ENCODE measurements at regions not wholly inside any gene's neighbourhood (a gene's known extent, or its start where the extent isn't known, plus 50 kb on each side); places are given as distances from the start of the nearest gene placed in this dataset.
"Not testable (repeated sequence)": the region's sequence is repeated elsewhere in the genome, so short reads cannot be mapped to it uniquely, and the experiment has no call there.

DNA sequence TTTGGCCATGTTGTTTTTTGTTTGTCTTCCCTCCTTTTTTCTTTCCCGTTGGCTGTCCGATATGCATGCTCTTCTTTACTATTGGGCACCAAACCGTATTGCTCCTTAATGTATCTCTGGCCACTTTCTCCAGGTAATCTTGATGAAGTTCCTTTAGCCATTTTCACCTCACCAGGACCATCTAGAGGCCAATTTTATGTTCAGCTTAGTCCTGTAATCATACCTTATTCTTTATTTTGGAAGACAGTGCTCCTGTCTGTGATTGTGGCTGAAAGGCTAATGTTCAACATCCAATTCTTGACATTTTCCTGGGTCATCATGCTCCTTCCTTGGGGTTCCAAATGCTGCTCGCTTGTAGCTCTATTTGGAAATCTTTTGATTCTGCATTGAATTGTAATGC, 169.5 kb downstream of the S1PR1 start:
- in situ Hi-C loops (cut with HindIII; ENCODE audit: low sequenced_read_pairs), result no loop called here

DNA sequence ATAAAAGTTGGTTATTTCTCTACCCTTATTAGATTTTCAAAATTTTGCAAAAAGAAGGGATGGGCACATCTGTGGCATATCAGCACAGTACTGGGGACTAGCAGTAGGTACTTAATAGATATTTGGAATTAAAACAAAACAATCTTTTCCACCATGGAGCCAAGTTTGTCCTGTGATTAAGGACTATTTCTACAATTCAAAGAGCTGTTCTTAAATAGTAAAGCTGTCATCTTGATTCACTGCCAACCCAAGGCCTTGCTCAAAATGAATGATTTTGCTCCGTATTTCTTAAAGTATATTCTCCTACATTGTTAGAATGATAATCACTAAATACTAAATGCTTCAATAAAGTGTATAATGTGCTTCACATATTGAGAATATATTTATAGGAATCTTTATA, 169.9 kb downstream of the S1PR1 start:
- DNase-seq (ENCODE audit: low spot score), result no peak
- in situ Hi-C loops (cut with HindIII; ENCODE audit: low sequenced_read_pairs), result no loop called here

More for the DNA sequence above, 169.5 kb downstream of the S1PR1 start:
- DNase-seq (ENCODE audit: low spot score), result no peak

DNA sequence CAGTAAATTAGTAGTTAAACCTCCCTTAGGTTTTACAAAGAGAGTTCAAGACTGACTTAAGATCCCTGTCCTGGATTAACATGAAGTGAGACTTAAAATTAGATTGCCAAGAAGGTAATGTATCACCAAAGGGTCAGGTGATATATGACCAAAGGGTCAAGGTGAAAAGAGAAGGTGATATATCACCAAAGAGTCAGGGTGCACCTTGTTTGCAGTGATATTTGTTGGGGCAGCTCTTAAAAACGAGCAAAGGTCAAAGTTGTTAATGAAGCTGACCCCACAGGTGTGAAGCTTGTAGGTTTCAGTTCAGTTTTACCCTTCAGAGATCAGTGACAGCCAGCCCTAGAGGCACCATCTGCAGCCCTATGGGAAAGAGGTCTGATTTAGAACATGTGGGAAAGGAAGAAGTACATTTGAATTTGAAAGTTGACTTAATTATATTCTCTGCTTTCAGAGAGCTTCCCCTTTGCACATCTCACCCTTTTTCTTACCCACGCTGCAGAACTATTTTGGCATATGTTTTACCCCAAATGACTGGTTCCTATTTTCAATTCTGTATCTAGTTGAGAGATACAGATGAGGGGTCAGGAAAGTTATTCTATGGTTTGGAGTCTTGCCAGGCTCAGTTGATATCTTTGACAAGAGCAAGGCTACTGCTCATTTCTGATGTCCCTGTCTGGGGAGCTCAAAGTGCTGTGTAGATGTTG, 170.8 kb downstream of the S1PR1 start:
- in situ Hi-C loops (cut with HindIII; ENCODE audit: low sequenced_read_pairs), result no loop called here
- no peak for DNase-seq (ENCODE audit: low spot score)

DNA sequence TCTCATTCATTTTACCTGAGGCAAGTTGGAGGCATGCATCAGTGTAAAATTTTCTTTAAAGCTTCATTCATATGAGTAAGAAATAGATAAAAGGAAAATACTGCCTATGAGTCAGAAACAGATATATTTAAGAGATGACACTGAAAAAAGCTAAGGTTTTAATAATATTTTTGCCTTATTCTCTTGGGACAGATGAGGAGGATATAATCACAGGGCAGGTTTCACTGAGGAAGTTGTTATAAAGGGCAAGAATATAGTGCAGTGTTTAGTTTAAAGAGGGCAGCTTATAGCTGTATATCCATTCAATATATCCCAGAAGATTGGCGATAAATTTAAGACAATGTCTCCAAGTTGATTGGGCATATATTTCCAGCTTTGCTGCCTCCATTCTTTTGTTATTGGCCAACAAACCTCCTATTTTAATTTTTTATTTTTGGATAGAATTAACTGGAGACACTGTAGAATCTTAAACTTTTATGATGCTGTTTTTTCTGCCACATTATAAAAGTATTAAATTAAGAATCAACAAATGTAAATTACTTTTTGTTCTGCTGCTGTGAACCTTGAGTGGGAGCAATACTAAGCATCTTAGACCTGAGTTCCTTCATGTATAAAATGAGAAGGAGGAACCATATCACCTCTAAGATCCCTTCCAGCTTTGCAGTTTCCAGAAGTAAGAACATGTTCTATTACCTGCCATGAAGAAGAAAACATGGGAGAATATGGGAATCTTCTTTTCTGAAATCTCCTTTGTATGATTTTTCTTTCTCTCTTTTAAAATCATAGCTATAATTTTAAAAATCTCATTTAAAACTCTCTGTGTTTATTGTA, 171.6 kb downstream of the S1PR1 start:
- in situ Hi-C loops (cut with HindIII; ENCODE audit: low sequenced_read_pairs), result no loop called here
- DNase-seq (ENCODE audit: low spot score), result no peak

DNA sequence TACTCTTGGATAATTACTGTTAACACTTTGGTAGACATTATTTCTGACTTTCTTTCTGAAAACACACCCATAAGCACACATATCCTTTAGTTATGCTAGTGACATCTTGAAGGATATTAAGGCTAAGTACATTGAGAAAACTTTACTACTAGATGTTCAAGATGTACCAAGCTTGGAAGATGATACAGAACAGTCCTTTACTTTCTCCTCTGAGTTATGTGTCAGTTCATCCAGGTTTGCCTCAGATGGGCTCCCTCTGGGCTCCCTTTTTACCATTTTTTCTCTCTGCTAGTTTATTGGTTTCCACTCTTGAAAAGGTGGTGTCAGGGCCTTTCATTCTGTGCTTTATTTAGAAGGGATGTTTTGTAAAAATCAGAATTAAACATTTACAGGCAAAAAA, 172.3 kb downstream of the S1PR1 start:
- DNase-seq (ENCODE audit: low spot score), result no peak
- in situ Hi-C loops (cut with HindIII; ENCODE audit: low sequenced_read_pairs), result no loop called here

DNA sequence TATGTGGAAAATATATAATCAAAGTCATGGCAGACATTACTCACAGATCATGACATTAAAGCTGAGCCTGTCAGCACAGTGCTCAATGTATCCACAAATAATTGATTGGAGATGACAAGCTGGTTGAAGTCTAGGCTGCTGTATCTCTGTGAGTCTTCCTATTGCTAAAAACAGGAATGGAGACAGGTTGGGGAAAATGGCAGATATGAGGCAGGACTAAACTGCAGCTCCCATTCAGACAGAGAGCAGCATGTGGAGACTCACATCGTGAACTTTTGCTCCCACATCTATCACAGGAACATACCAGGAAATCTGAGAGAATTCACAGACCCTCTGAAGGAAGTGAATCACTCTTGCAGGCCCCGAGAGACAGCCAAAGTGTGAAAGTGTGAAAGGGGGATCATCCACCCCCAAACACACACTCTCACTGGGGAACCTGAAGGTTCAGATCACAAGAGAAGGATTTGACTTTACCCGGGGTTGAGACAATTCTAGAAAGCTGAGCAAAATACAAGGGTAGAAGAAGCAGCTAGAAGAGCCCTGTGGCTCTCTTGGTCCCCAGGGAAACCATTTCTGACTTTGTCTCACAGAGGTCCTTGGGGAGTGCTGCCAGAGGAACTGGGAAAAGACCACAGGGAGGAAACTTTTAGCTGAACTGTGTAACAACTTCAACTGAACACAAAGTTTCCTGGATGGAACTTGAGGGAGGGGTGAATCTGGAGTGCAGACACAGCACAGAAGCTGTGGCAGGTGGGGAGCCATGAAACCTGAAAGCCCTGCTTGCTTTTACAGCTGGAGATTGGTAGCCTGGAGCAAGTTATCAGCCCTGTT, 173.4 kb downstream of the S1PR1 start:
- in situ Hi-C loops (cut with HindIII; ENCODE audit: low sequenced_read_pairs), result no loop called here
- DNase-seq (ENCODE audit: low spot score), result no peak

DNA sequence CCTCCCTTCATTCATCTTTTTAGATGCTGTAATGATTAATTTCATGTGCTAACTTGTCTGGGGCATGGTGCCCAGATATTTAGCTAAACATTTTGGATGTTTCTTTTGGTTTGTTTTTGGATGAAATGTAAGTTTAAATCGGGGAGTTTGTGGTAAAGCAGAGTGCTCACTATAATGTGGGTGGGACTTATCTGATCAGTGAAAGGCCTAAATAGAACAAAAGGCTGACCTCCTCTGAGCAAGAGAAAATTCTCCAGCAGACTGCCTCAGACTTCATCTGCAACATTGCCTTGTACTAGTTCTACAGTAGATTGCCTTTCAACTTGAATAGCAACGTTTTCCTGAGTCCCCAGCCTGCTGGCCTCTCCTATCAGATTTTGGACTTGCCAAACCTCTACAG, 183.6 kb downstream of the S1PR1 start:
- DNase-seq (ENCODE audit: low spot score), result no peak
- in situ Hi-C loops (cut with HindIII; ENCODE audit: low sequenced_read_pairs), result no loop called here

DNA sequence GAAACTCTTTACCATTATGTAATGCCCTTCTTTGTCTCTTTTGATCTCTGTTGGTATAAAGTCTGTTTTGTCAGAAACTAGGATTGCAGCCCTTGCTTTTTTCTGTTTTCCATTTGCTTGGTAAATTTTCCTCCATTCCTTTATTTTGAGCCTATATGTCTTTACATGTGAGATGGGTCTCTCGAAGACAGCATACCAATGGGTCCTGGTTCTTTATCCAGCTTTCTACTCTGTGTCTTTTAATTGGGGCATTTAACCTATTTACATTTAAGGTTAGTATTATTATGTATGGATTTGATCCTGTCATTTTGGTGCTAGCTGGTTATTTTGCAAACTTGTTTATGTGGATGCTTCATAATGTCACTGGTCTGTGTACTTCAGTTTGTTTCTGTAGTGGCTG, 191.3 kb downstream of the S1PR1 start:
- DNase-seq (ENCODE audit: low spot score); in situ Hi-C loops (cut with HindIII; ENCODE audit: low sequenced_read_pairs): not testable (repeated sequence)

DNA sequence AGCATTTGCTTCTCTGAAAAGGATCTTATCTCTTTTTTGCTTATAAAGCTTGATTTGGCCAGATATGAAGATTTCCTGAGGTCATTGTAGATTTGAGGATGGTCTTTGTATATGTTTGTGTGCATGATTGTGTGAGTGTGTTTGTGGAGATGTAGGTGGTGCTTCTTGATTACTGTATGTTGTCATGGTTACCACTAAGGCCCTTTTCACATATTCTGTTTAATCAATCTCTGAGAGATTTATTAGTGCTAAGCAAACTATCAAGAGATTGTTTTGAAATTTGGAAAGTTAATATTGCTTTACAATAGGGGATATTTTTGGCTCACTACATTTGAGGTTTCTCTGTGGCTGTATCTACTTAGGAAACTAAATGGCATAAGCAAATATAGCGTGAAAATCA, 191.7 kb downstream of the S1PR1 start:
- in situ Hi-C loops (cut with HindIII; ENCODE audit: low sequenced_read_pairs), result no loop called here
- DNase-seq (ENCODE audit: low spot score), result no peak

DNA sequence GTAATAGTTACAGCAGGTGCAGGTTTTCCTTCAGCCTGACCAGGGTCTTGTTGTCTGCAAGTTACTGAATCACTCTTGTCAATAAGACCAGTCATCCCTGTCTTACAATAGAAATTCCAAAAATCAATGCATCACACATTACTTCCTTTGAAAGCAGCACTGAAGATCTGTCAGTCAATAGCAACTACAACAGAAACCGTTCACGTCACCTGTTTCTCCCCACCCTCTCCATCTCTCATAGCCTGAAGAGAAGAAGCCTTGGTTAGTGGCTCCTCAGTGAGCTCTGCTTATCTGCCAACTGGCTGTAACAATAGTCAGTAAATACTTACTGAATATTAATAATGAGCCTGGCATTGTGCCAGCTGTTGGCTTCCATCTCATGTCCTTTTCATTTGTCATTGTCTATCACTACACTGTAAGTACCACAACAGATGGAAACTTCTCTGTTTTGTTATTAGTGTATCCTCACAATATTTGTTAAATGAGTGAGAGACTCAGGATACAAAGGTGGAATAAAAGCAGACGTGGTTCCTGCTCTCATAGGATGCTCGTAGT, 195.2 kb downstream of the S1PR1 start:
- in situ Hi-C loops (cut with HindIII; ENCODE audit: low sequenced_read_pairs), result no loop called here
- DNase-seq (ENCODE audit: low spot score), result no peak

DNA sequence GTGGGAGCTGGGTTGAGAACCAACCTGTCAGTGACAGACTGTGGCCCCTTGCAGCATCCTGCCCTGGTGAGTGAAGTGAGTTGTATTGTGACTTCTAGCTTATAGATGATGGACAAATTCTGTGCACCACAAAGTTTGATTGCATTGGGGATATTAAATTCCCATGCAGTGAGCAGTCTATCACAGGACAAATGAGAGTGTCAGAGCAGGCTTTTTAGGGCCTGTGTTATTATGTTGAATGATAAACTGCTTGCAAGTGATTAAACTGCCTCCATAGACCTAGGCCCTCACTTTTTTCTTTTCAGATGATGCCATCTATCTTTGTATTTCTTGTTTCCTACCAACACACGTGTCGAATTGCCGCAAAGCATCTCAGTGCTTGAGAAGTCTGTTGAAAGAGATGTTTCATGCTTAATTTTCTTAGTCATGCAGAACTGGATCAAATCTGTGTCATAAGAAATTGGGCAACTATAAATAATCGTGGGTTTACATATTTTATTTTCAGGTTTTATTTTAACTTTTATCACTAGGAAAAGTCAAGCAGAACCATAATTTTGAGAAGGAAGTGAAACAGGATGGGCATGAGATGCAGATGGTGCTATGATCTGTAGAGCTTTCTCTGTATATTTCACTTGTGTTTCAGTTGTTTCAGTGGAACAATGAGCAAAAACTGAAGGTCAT, 199.2 kb downstream of the S1PR1 start:
- in situ Hi-C loops (cut with HindIII; ENCODE audit: low sequenced_read_pairs), result no loop called here
- DNase-seq (ENCODE audit: low spot score), result no peak

DNA sequence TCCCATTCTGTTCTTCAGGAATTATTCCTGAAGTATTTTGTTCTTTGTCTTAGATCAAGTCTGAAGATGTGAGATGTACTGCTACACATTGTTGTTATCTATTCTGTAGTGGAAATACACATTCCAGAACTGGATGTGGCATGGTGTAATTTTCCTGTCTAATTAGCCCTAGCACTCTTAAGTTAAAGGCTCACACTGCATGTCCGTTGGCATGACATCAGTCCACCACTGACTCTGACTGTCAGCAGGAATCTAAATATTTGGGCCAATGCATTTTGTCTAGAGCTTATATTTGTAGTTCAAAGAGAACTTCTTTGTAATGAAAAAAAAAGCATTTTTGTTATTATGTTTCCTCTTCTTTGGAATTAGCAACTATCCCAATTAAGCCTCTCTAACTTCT, 201.0 kb downstream of the S1PR1 start:
- in situ Hi-C loops (cut with HindIII; ENCODE audit: low sequenced_read_pairs), result no loop called here

DNA sequence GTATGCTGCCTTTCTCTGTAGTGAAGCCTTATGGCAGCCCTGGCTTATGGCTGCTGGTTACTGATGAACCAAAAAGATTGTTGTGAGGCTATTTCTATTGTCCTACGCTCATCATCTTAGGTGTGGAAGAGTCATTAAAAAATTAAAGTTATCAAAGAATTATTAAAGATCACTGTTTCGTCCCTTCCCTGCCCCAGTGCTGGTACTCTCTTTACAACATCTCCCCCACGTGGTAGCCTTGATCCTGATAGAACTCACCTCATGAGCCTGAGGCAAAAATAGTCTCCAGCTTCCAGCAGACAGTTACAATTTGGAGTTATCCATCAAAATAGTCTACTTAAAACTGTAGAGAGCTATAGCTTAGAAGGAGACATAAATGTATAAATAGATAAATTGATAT, 201.5 kb downstream of the S1PR1 start:
- DNase-seq (ENCODE audit: low spot score), result no peak
- in situ Hi-C loops (cut with HindIII; ENCODE audit: low sequenced_read_pairs), result no loop called here

More for the DNA sequence above, 201.0 kb downstream of the S1PR1 start:
- DNase-seq (ENCODE audit: low spot score), result no peak

DNA sequence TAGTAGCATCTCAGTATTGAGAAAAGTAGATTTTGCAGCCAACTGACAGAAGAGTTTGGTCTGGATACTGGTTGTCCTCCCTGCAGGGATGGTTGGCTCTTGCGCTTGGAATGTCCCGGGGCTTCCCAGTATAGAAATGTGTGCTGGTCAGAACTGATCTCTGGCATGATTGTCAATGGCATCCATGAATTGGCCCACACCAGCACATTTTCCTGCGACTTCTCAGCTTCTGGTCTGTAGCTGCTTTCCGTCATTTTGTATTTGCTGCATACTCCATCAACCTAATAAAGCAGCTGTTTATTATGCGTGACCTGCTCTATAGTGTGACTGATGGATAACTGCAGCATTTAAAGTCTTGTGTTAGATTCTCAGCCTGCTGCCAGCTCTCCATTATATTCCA, 203.7 kb downstream of the S1PR1 start:
- DNase-seq (ENCODE audit: low spot score), result no peak
- in situ Hi-C loops (cut with HindIII; ENCODE audit: low sequenced_read_pairs), result no loop called here

DNA sequence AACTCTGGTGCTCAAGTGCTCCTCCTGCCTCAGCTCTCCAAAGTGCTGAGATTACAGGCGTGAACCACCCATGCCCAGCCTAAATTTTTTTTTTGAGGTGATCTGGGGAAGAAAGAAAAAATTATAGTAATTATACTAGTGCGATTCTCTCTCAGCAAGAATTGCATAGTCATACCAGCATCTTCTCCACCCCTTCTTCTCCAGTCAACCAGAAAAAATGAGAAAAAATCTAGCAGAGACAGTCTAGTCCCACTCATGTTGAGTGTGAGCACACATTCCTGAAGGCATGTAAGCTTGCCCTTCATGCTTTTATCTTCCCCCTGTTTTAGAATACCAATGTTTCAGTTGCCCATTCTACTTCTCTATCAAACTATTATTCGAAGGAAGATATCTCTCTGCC, 207.6 kb downstream of the S1PR1 start:
- in situ Hi-C loops (cut with HindIII; ENCODE audit: low sequenced_read_pairs), result no loop called here
- DNase-seq (ENCODE audit: low spot score), result no peak

DNA sequence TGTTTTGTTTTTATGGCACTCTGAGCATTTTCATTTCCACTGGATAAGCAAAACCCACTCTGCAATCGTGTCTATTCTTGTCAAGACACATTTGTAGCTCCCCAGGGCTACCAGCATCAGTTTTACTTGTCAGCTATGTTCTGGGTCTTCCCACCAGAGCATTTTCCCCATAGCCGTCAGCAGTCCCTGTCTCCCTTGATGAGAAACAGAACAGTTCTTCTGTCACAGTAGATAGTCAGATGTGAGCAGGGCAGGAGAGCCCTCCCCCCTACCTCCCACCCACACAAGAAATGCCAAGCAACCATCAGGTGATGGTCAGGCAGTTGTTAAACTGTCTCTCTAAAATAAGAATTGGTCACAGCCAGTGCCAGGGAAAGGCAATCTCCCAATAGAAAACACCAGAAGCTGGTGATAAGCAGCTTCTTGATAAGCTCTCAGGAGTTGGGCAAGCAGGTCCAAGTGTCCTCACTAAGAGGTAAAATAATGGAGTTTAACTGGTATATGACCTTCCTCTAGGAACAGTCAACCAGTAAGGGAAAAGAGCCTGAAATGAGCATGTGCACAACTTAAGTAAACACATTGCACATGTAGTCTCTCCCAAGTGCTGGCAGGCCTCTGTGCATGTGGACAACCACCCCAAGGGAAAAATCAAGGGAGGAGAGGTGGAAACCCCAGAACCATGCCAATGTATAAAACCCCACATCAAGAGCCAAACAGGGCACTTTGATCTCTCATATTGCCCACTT, 208.2 kb downstream of the S1PR1 start:
- DNase-seq (ENCODE audit: low spot score), result no peak
- in situ Hi-C loops (cut with HindIII; ENCODE audit: low sequenced_read_pairs), result no loop called here

DNA sequence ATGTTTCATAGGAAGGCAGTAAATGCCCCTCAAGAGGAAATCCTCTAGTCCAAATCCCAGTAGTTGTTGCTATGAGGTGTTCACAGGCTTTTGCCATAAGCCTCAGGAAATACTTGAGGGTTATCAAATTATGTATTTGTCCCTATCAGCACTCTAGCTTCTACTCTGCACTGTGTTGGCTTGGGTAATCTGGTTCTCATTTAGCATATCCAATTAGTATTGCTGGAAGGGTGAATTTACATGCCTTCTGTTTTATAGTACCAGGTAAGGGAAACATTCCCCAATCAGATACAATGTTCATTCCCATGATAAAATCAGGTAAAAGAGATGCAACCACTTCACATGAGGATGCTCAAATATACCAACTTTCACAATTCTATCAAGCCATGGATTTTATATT, 211.2 kb downstream of the S1PR1 start:
- DNase-seq (ENCODE audit: low spot score), result no peak

DNA sequence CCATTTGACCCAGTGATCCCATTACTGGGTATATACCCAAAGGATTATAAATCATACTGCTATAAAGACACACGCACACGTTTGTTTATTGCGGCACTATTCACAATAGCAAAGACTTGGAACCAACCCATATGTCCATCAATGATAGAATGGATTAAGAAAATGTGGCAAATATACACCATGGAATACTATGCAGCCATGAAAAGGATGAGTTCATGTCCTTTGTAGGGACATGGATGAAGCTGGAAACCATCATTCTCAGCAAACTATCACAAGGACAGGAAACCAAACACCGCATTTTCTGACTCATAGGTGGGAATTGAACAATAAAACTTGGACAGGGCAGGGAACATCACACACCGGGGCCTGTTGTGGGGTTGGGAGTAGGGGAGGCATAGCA, 213.9 kb downstream of the S1PR1 start:
- DNase-seq (ENCODE audit: low spot score); in situ Hi-C loops (cut with HindIII; ENCODE audit: low sequenced_read_pairs): not testable (repeated sequence)

More for the DNA sequence above, 211.2 kb downstream of the S1PR1 start:
- in situ Hi-C loops (cut with HindIII; ENCODE audit: low sequenced_read_pairs), result no loop called here
